SK-N-SH (cell line): ENCODE measurements at regions not wholly inside any gene's neighbourhood (a gene's known extent, or its start where the extent isn't known, plus 50 kb on each side); places are given as distances from the start of the nearest gene placed in this dataset.

Source experiments
- CTCF ChIA-PET: fragments of 300-600, 350-600 bp; formaldehyde crosslinking; extraction: SDS; loops from one replicate; lab custom pipeline; 2021; lab: Yijun Ruan, JAX
- POLR2A ChIA-PET: fragments of 350-600 bp; sonication (Branson Sonifier 250); formaldehyde crosslinking; extraction: SDS; loops from one replicate; lab custom pipeline; 2020; ENCODE audit warnings: antibody characterized with exemption, inconsistent platforms; lab: Yijun Ruan, JAX
- DNase-seq: peaks from one replicate; pipeline ENCODE4 v3.0.0; 2012
- H2AFZ ChIP-seq: fragments of 200-600 bp; sonication (generic); 2 replicates; pipeline ENCODE4 v1.8.1; 2016; ENCODE audit warnings: antibody characterized with exemption, mild to moderate bottlenecking, low read depth
- H3F3A ChIP-seq: fragments of 200-600 bp; sonication (generic); replicated peaks from 2 replicates; pipeline ENCODE3; 2016; ENCODE audit warnings: antibody characterized with exemption, mild to moderate bottlenecking; ENCODE audit not compliant: insufficient read depth
- H3K27ac ChIP-seq, 2 experiments: fragments of 200-500 bp in 1 of 2; fragments of 200-600 bp in 1 of 2; sonication (Bioruptor generic) in 1 of 2; sonication (generic), shearing (Covaris generic) in 1 of 2; 2 replicates each; pipeline versions ENCODE4 v1.5.1 to v1.6.1; 2014 to 2016; ENCODE audit warnings: low read depth in 2 of 2, inconsistent platforms in 1 of 2, low read length in 1 of 2, mild to moderate bottlenecking in 1 of 2, mixed read lengths in 1 of 2
- H3K27me3 ChIP-seq: fragments of 200-600 bp; sonication (generic), shearing (Covaris generic); 2 replicates; pipeline ENCODE4 v1.6.1; 2016; ENCODE audit warnings: mixed run types; ENCODE audit not compliant: insufficient read depth
- H3K36me3 ChIP-seq, 2 experiments: fragments of 200-500 bp in 1 of 2; fragments of 200-600 bp in 1 of 2; sonication (Bioruptor generic) in 1 of 2; sonication (generic) in 1 of 2; replicated peaks in 1 of 2; 2 replicates each; pipeline versions ENCODE3 to v1.5.1; 2014 to 2016; ENCODE audit warnings: low read length in 1 of 2, mild to moderate bottlenecking in 1 of 2; ENCODE audit not compliant: insufficient read depth in 2 of 2, control insufficient read depth in 1 of 2
- H3K4me1 ChIP-seq, 2 experiments: fragments of 200-500 bp in 1 of 2; fragments of 200-600 bp in 1 of 2; sonication (Bioruptor generic) in 1 of 2; sonication (generic), shearing (Covaris generic) in 1 of 2; 2 replicates each; pipeline versions ENCODE4 v1.5.1 to v1.6.1; 2014 to 2016; ENCODE audit warnings: low read depth in 1 of 2, low read length in 1 of 2, mixed run types in 1 of 2; ENCODE audit not compliant: insufficient read depth in 2 of 2, control insufficient read depth in 1 of 2
- H3K4me2 ChIP-seq: fragments of 200-600 bp; sonication (generic), shearing (Covaris generic); 2 replicates; pipeline ENCODE4 v1.6.1; 2017; ENCODE audit warnings: mixed run types
- H3K4me3 ChIP-seq, 2 experiments: fragments of 200-500 bp in 1 of 2; fragments of 200-600 bp in 1 of 2; sonication (Bioruptor generic) in 1 of 2; sonication (generic), shearing (Covaris generic) in 1 of 2; 2 replicates each; pipeline versions ENCODE4 v1.5.1 to v1.8.1; 2014 to 2016; ENCODE audit warnings: low read depth in 2 of 2, inconsistent platforms in 1 of 2, low read length in 1 of 2, mild to moderate bottlenecking in 1 of 2, mixed read lengths in 1 of 2, moderate library complexity in 1 of 2
- H3K79me2 ChIP-seq: fragments of 200-600 bp; sonication (generic); 2 replicates; pipeline ENCODE4 v1.8.1; 2017; ENCODE audit warnings: mild to moderate bottlenecking; ENCODE audit not compliant: insufficient read depth
- H3K9ac ChIP-seq: fragments of 200-600 bp; sonication (generic); 2 replicates; pipeline ENCODE4 v1.6.1; 2017; ENCODE audit warnings: mixed run types
- H3K9me2 ChIP-seq: fragments of 200-600 bp; sonication (generic); 2 replicates; pipeline ENCODE4 v1.6.1; 2017; ENCODE audit warnings: mixed run types
- H3K9me3 ChIP-seq: fragments of 200-600 bp; sonication (generic); 2 replicates; pipeline ENCODE4 v1.6.1; 2017; ENCODE audit warnings: mixed run types, mild to moderate bottlenecking, moderate library complexity
- H4K20me1 ChIP-seq: fragments of 200-600 bp; sonication (generic); 2 replicates; pipeline ENCODE4 v1.6.1; 2017; ENCODE audit warnings: mild to moderate bottlenecking, mixed run types; ENCODE audit not compliant: insufficient read depth
- CHD2 ChIP-seq: fragments of 150-350 bp; IDR thresholded peaks from 2 replicates; pipeline ENCODE4 v1.6.1; 2018; ENCODE audit warnings: low read length; ENCODE audit not compliant: partially characterized antibody
- ELF1 ChIP-seq: IDR thresholded peaks from 2 replicates; pipeline ENCODE4 v1.4.0; 2012
- EP300 ChIP-seq, 2 experiments: IDR thresholded peaks; 2 replicates each; pipeline versions ENCODE4 v1.4.0 to v1.6.1; 2012; ENCODE audit warnings: borderline replicate concordance in 1 of 2, low read depth in 1 of 2, low read length in 1 of 2
- GABPA ChIP-seq: IDR thresholded peaks from 2 replicates; pipeline ENCODE4 v1.4.0; 2012; ENCODE audit warnings: low read depth, mild to moderate bottlenecking
- GATA2 ChIP-seq: sonication (generic); formaldehyde crosslinking; IDR thresholded peaks from 2 replicates; pipeline ENCODE4 v1.5.0; 2020; ENCODE audit warnings: mild to moderate bottlenecking, missing genetic modification reagents
- MXI1 ChIP-seq: IDR thresholded peaks from 2 replicates; pipeline ENCODE4 v1.6.1; 2012; ENCODE audit warnings: mild to moderate bottlenecking, low read depth, low read length, improper control_type of control experiment
- RAD21 ChIP-seq: IDR thresholded peaks from 2 replicates; pipeline ENCODE4 v1.6.1; 2012; ENCODE audit warnings: mild to moderate bottlenecking, low read length
- RFX5 ChIP-seq: IDR thresholded peaks from 2 replicates; pipeline ENCODE4 v1.6.1; 2012; ENCODE audit warnings: mild to moderate bottlenecking, improper control_type of control experiment, low read length
- SMC3 ChIP-seq: IDR thresholded peaks from 2 replicates; pipeline ENCODE4 v1.6.1; 2012; ENCODE audit warnings: low read depth, low read length, improper control_type of control experiment
- TAF1 ChIP-seq: IDR thresholded peaks from 2 replicates; pipeline ENCODE4 v1.6.1; 2012; ENCODE audit warnings: low read depth, mild to moderate bottlenecking, low read length, moderate library complexity, borderline replicate concordance
- TCF12 ChIP-seq: IDR thresholded peaks from 2 replicates; pipeline ENCODE4 v1.4.0; 2012
- WGBS: methylation state at CpG from one replicate; pipeline ENCODE4 v1.1.6; 2017; ENCODE audit warnings: low lambda C conversion rate; 5-methylcytosine and 5-hydroxymethylcytosine counted together
- TF ChIP-seq, protein P1 (sequence below): IDR thresholded peaks from 2 replicates; pipeline ENCODE4 v1.4.0; 2012; ENCODE audit warnings: low read depth, borderline replicate concordance
- TF ChIP-seq, protein P2 (sequence below): fragments of 150-350 bp; IDR thresholded peaks from 2 replicates; pipeline ENCODE4 v1.6.1; 2017; ENCODE audit warnings: antibody characterized with exemption, low read length, low read depth, borderline replicate concordance
- TF ChIP-seq, protein P3 (sequence below): fragments of 200-600 bp; sonication (generic); IDR thresholded peaks from 2 replicates; pipeline ENCODE4 v1.6.1; 2017; ENCODE audit warnings: antibody characterized with exemption, mild to moderate bottlenecking, moderate library complexity

DNA sequence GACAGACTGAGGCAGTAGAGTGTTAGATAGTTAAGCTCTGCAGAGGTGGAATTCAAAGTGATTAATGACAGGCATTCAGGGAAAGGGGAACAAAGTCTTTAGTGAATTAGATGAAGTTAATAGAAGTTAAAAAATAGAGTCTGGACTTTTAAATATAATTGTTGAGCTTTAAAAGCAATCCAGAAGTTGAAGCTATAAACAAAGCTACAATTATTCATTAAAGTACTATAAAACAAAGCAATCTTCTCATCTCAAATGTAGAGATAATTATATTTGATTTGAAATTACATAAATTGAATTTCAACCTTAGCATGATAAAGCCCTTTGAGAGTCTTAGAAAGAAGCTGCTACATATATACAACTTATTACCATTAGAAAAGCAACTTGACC, 710.6 kb downstream of the MRPL39 start:
- H3K9me2 ChIP-seq, result no peaks in the 10 kb centered on the region
- H3K79me2 ChIP-seq, result no peaks in the 10 kb centered on the region
- H3F3A ChIP-seq, result no peaks in the 10 kb centered on the region
- no peak overlapping the region for H3K9ac ChIP-seq
- no peaks in the 10 kb centered on the region for H3K9me3 ChIP-seq
- no peaks in the 10 kb centered on the region for H4K20me1 ChIP-seq
- no peaks in the 10 kb centered on the region for H3K27me3 ChIP-seq
- H2AFZ ChIP-seq, result peak overlapping the region; percentile 73
- no peak overlapping the region for H3K4me2 ChIP-seq
- H3K4me3 ChIP-seq, result no peak overlapping the region
- TF ChIP-seq MXI1 (no peak), EP300 (IDR thresholded peaks at IDR 0.05; ENCODE audit: borderline replicate concordance in 1 of 2, low read depth in 1 of 2, low read length in 1 of 2) (peak in 1 of 2 experiments; percentile 27; a peak in 1 of 4 replicates)
- no peaks in the 10 kb centered on the region for H3K36me3 ChIP-seq
- peaks cover 0 to 3% of the 10 kb centered on the region in 2 experiments; a peak in 2 of 4 replicates for H3K4me1 ChIP-seq
- ChIA-PET CTCF (interaction anchor here (0.7 to 2.1 kb wide), 10 partner anchors 141 to 495 kb away, joined by 3 to 17 read pairs (median 3); no protein-coding TSS in a partner anchor), POLR2A (no interaction called here)
- no peak for DNase-seq
- H3K27ac ChIP-seq, result peak overlapping the region in 1 of 2 experiments; percentile 33; a peak in 2 of 4 replicates

DNA sequence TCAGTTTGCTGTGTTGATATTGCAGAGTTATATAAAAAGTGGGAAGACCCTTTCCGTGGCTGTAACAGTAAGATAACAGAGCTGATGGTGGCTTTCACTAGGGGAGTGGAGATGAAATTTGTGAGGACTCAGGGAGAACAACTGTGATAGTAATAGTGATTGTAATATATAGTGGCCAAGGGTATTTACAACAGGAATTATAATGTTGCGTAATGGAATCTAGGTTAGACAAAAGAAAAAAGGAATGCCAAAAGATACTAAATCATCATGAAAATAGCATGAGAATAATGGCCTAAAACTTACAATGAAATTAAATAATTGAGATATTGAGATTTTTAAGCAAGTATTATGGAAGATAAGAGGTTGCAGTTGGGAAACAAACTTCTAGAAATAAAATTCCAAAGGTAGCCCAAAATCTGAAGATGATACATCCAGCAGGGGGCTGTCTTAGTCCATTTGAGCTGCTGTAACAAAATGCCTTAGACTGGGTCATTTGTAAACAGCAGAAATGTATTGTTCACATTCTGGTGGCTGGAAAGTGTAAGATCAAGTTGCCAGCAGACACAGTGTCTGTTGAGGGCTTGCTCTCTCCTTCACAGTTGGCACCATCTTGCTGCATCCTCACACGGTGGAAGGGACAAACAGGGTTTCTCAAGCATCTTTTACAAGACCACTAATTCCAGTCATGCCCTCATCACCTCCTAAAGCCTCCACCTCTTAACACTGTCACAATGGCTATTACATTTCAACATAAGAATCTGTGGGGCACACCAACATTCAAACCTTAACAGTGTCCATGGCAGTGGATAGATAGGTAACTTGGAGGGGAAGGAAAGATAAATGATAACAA, 711.2 kb downstream of the MRPL39 start:
- 83% methylated on average over 3 of the region's 3 CpGs for WGBS
- no peaks in the 10 kb centered on the region for H3K9me3 ChIP-seq
- H3K9me2 ChIP-seq, result no peaks in the 10 kb centered on the region
- H3K4me1 ChIP-seq, result peaks cover 0 to 3% of the 10 kb centered on the region in 2 experiments; a peak in 2 of 4 replicates
- no peak overlapping the region for H3K4me3 ChIP-seq
- H3F3A ChIP-seq, result no peaks in the 10 kb centered on the region
- no peaks in the 10 kb centered on the region for H3K27me3 ChIP-seq
- peak; percentile 1 for DNase-seq
- ChIA-PET CTCF (interaction anchor here (0.6 to 2.1 kb wide), 12 partner anchors 142 to 495 kb away, joined by 3 to 17 read pairs (median 3); no protein-coding TSS in a partner anchor), POLR2A (no interaction called here)
- peak overlapping the region; percentile 73 for H2AFZ ChIP-seq
- no peak overlapping the region for H3K9ac ChIP-seq
- H3K27ac ChIP-seq, result peak overlapping the region; percentile 5 to 33; a peak in 2 of 4 replicates
- no peaks in the 10 kb centered on the region for H3K36me3 ChIP-seq
- no peaks in the 10 kb centered on the region for H3K79me2 ChIP-seq
- H4K20me1 ChIP-seq, result no peaks in the 10 kb centered on the region
- no peak overlapping the region for H3K4me2 ChIP-seq
- TF ChIP-seq SMC3 (peak; percentile 93), RFX5 (no peak), TAF1 (no peak), CHD2 (no peak), ELF1 (no peak), GABPA (no peak), GATA2 (CRISPR knock-in tag) (no peak), TCF12 (no peak), RAD21 (peak; percentile 90)
- TF ChIP-seq, protein P1, sequence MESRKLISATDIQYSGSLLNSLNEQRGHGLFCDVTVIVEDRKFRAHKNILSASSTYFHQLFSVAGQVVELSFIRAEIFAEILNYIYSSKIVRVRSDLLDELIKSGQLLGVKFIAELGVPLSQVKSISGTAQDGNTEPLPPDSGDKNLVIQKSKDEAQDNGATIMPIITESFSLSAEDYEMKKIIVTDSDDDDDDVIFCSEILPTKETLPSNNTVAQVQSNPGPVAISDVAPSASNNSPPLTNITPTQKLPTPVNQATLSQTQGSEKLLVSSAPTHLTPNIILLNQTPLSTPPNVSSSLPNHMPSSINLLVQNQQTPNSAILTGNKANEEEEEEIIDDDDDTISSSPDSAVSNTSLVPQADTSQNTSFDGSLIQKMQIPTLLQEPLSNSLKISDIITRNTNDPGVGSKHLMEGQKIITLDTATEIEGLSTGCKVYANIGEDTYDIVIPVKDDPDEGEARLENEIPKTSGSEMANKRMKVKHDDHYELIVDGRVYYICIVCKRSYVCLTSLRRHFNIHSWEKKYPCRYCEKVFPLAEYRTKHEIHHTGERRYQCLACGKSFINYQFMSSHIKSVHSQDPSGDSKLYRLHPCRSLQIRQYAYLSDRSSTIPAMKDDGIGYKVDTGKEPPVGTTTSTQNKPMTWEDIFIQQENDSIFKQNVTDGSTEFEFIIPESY, result no peak
- TF ChIP-seq, protein P2, sequence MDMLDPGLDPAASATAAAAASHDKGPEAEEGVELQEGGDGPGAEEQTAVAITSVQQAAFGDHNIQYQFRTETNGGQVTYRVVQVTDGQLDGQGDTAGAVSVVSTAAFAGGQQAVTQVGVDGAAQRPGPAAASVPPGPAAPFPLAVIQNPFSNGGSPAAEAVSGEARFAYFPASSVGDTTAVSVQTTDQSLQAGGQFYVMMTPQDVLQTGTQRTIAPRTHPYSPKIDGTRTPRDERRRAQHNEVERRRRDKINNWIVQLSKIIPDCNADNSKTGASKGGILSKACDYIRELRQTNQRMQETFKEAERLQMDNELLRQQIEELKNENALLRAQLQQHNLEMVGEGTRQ, result no peak
- TF ChIP-seq, protein P3, sequence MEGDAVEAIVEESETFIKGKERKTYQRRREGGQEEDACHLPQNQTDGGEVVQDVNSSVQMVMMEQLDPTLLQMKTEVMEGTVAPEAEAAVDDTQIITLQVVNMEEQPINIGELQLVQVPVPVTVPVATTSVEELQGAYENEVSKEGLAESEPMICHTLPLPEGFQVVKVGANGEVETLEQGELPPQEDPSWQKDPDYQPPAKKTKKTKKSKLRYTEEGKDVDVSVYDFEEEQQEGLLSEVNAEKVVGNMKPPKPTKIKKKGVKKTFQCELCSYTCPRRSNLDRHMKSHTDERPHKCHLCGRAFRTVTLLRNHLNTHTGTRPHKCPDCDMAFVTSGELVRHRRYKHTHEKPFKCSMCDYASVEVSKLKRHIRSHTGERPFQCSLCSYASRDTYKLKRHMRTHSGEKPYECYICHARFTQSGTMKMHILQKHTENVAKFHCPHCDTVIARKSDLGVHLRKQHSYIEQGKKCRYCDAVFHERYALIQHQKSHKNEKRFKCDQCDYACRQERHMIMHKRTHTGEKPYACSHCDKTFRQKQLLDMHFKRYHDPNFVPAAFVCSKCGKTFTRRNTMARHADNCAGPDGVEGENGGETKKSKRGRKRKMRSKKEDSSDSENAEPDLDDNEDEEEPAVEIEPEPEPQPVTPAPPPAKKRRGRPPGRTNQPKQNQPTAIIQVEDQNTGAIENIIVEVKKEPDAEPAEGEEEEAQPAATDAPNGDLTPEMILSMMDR, result peak; percentile 70
